NCI-H2029 treated with DMSO at 0.1 percent for 48 hours (cell line): ENCODE measurements at regions not wholly inside any gene's neighbourhood (a gene's known extent, or its start where the extent isn't known, plus 50 kb on each side); places are given as distances from the start of the nearest gene placed in this dataset.

Source experiments
- DNase-seq: peaks from one replicate; lab custom pipeline; 2025; lab: John Stamatoyannopoulos, UW

GRCh38 chr4:174120446-174121295 is 162.8 kb downstream of the FBXO8 start:
- DNase-seq = peak; percentile 8

GRCh38 chr4:174119830-174120229 is 163.6 kb downstream of the FBXO8 start:
- DNase-seq = no peak

GRCh38 chr4:174119051-174119450 is 164.4 kb downstream of the FBXO8 start:
- no peak for DNase-seq

- no peak for DNase-seq
Observed at GRCh38 chr4:174118171-174118570, 165.3 kb downstream of the FBXO8 start.

GRCh38 chr4:174117445-174117844 is 166.0 kb downstream of the FBXO8 start:
- no peak for DNase-seq

- DNase-seq = no peak
Observed at GRCh38 chr4:174116021-174116420, 167.4 kb downstream of the FBXO8 start.

GRCh38 chr4:174111422-174111821 is 172.0 kb downstream of the FBXO8 start:
- no peak for DNase-seq

GRCh38 chr4:174110180-174110579 is 173.3 kb downstream of the FBXO8 start:
- no peak for DNase-seq

- no peak for DNase-seq
Observed at GRCh38 chr4:174107746-174108354, 175.6 kb downstream of the FBXO8 start.

- no peak for DNase-seq
Observed at GRCh38 chr4:174105202-174105601, 178.3 kb downstream of the FBXO8 start.

- no peak for DNase-seq
Observed at GRCh38 chr4:174100910-174101309, 182.6 kb downstream of the FBXO8 start.

- no peak for DNase-seq
Observed at GRCh38 chr4:174099712-174100111, 183.8 kb downstream of the FBXO8 start.

GRCh38 chr4:174096999-174097398 is 186.5 kb downstream of the FBXO8 start:
- no peak for DNase-seq

- no peak for DNase-seq
Observed at GRCh38 chr4:174096456-174096855, 187.0 kb downstream of the FBXO8 start.

- DNase-seq = no peak
Observed at GRCh38 chr4:174091130-174091529, 192.3 kb downstream of the FBXO8 start.

- DNase-seq = no peak
Observed at GRCh38 chr4:174089711-174090110, 193.8 kb downstream of the FBXO8 start.

- no peak for DNase-seq
Observed at GRCh38 chr4:174088795-174089194, 194.7 kb downstream of the FBXO8 start.

- DNase-seq = no peak
Observed at GRCh38 chr4:174086829-174087799, 196.4 kb downstream of the FBXO8 start.

- DNase-seq = no peak
Observed at GRCh38 chr4:174084981-174085380, 198.5 kb downstream of the FBXO8 start.

- DNase-seq = no peak
Observed at GRCh38 chr4:174084542-174084941, 198.9 kb downstream of the FBXO8 start.

GRCh38 chr4:174080361-174080760 is 203.1 kb downstream of the FBXO8 start:
- no peak for DNase-seq

GRCh38 chr4:174071595-174071994 is 211.9 kb downstream of the FBXO8 start:
- DNase-seq = no peak
